ENCODE measurements at regions not wholly inside any gene's neighbourhood (a gene's known extent, or its start where the extent isn't known, plus 50 kb on each side); places are given as distances from the start of the nearest gene placed in this dataset.

DNA sequence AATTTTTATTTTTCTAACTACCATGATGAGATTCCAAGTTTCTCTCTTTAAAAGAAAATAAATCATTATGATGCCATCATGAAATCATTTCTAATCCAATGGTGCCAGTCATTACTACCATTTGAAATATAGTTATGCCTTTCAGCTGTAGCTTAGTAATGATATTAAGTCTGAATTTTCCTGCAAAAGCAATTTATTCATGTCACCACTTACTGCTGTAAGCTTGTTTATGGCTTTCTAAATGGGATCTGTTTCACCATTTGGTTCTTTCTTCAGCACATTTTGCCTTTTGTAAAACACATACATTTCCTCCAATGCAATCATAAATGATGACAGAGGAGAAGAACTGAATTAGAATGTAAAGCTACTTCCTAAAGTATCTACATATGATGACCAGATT, 130.5 kb downstream of the SEM1 start:
- TF ChIP-seq, protein P1, sequence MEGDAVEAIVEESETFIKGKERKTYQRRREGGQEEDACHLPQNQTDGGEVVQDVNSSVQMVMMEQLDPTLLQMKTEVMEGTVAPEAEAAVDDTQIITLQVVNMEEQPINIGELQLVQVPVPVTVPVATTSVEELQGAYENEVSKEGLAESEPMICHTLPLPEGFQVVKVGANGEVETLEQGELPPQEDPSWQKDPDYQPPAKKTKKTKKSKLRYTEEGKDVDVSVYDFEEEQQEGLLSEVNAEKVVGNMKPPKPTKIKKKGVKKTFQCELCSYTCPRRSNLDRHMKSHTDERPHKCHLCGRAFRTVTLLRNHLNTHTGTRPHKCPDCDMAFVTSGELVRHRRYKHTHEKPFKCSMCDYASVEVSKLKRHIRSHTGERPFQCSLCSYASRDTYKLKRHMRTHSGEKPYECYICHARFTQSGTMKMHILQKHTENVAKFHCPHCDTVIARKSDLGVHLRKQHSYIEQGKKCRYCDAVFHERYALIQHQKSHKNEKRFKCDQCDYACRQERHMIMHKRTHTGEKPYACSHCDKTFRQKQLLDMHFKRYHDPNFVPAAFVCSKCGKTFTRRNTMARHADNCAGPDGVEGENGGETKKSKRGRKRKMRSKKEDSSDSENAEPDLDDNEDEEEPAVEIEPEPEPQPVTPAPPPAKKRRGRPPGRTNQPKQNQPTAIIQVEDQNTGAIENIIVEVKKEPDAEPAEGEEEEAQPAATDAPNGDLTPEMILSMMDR (conservative IDR thresholded peaks at IDR 0.05): no peak
- TF ChIP-seq EZH2 (IDR thresholded peaks at IDR 0.05; ENCODE audit: low read depth): no peak

Measured in PC-9 (cell line).